ENCODE measurements at regions not wholly inside any gene's neighbourhood (a gene's known extent, or its start where the extent isn't known, plus 50 kb on each side); places are given as distances from the start of the nearest gene placed in this dataset.

DNA sequence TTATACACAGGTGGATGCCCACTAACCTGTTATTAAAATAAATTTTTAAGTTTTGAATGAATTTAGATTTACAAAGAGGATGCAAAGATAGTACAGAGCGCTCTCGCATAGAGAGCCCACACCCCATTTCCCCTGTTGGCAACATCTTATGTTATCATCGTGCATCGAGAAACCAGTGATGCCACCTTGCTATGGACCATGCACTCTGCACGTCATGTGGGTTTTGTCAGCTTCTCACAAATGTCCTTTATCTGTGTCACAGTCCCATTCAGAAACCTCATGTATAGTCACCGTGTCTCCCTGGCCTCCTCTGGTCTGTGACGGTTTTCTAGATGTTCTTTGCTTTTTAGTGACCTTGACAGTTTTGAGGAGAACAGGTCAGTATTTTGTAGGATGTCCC is 60.0 kb downstream of the ING1 start:
- DNase-seq, result no peak

- no peak for DNase-seq
Observed at GRCh38 chr13:110774051-110774450, 60.6 kb downstream of the ING1 start.

- no peak for DNase-seq
Observed at GRCh38 chr13:110774490-110774889, 61.0 kb downstream of the ING1 start.

GRCh38 chr13:110775576-110775975 is 62.1 kb downstream of the ING1 start:
- DNase-seq, result no peak

DNA sequence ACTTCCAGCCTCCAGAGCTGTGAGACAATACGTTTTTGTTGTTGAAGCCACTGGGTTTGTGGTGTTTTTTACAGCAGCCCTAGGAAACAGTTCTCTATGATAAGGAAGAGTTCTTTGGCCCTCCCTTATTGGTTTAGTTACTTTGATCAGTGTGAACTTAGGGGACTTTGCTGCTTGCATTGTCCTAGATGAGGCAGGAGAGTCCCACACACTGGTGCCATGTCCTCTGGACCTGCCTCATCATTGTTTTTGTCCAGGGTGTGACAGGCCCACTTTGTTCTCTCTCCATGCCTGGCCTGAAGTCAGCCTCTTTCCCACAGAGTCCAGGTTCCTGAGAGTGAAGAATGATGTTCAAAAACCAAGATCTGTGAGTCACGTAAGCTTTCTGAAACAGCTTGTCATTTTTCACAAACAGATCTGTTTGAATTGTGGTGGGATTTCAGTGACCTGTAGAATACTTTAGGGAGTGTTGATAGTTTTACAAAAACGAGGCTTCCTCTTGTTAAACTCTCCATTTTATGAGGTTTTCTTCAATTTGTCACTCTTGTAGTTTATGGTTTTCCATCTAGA is 63.8 kb downstream of the ING1 start:
- DNase-seq, result no peak

GRCh38 chr13:110779022-110779421 is 65.5 kb downstream of the ING1 start:
- DNase-seq, result no peak

DNA sequence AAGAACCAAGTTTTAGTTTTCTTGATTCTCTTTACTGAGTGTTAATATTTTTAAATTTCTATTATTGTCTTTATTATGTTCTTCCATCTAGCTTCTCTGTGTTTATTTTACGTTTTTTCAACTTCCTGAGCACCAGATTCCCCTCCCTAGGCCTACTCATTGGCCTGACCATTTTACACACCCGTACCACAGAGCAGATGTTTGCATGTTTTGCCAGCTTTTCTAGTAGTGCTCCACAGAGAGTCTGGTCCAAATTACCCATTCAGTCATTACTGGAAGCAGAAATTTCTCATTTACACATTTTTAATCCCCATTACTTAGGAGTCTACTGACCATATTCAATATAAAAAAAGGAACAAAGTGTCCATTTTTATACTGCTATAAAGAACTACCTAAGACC is 66.9 kb downstream of the ING1 start:
- DNase-seq, result no peak

DNA sequence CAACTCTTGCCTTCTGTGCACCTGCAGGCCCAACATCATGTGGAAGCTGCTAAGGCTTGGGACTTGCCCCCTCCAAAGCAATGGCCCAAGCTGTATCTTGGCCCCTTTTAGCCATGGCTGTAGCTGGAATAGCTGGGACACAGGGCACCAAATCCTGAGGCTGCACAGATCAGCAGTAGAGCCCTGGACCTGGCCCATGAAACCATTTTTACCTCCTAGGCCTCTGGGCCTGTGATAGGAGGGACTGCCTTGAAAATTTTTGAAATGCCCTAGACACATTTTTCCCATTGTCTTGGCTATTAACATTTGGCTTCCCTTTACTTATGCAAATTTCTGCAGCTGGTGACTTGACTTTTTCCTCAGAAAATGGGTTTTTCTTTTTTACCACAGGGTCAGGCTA is 68.7 kb downstream of the ING1 start:
- no peak for DNase-seq

GRCh38 chr13:110784704-110785103 is 71.2 kb downstream of the ING1 start:
- peak; percentile 59 for DNase-seq

DNA sequence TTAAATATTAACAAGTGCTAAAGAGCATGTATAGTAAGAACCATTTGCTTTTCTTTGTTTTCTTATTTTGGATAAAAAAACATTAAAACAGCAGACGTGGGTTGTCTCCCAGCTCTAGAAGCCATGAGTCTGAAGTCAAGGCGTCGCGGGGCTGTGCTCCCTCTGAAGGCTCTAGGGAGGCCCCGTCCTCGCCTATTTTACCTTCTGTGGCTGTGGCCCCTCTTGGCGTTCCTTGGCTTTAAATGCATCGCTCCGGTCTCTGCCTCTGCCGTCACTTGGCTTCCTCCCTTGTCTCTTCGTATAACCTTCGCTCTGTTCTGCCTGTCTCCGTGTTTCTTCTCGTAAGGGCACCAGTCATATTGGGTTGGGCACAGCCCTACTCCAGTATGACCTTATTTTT is 75.3 kb downstream of the ING1 start:
- no peak for DNase-seq

DNA sequence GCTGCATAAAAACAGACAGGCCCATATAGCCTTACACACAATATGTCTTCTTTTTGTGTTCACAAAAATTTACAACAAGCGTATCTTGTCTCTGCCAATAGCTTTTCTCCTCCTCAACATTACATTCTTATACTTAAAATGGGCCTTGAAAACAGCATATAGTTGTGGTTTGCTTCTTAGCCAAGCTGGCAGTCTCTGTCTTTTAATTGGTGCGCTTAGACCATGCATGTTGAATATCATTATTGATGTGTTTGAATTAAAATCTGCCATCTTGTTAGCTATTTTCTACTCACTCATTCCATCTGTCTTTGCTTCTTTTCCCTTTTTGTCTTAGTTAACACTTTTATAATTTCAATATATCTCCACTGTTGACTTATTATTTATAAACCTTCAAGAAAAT is 76.4 kb downstream of the ING1 start:
- no peak for DNase-seq

- no peak for DNase-seq
Observed at GRCh38 chr13:110790371-110790770, 76.9 kb downstream of the ING1 start.

GRCh38 chr13:110794209-110794608 is 80.7 kb downstream of the ING1 start:
- DNase-seq, result no peak

- no peak for DNase-seq
Observed at GRCh38 chr13:110797230-110797877, 83.9 kb downstream of the ING1 start.

- no peak for DNase-seq
Observed at GRCh38 chr13:110798081-110798994, 84.8 kb downstream of the ING1 start.

DNA sequence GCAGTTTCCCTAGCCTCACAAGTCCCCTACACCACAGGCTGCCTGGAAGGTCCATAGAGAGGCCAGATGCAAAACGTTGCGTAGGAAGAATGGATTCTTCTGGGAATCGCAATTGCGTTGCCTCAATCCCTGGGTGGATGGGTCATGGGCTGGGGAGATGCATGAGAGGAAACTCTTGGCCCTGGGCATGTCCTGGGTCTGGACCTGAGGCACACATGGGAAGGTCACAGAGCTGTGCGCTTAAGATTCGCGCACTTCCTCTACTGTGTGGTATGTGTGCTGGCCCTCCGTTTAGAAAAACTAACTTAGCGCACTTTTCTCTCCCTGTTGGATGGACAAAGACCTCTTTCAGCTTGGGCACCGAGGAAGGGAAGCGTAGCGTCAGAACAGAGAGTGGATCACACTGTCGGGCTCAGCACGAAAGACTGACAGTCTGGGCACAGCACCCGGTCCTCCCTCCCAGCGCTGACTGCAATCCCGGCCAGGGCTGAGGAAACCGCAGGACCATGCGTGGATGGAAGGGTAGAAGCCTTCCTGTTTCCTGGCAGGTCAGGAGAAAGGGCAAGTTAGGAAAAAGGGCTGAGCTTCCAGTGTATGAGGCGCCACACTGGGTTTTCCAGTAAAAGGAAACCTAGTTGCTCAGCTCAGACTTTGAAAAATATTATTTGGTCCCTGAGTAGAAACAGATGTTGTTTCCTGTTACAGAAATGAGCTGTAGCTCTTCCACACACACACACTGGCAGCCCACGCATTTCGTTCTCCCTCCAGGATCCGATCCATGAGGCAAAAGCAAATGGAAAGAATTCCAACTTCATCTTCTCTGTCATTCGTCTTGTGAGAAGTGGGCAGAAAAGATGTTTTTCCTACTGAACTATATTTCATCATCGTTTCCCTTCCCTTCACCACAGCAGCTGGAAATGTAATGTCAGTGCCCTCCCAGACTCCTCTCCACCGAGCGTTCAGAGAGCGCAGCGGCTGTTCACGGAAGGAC is 86.0 kb downstream of the ING1 start:
- DNase-seq, result peak; percentile 83

- DNase-seq, result no peak
Observed at GRCh38 chr13:110801044-110801443, 87.5 kb downstream of the ING1 start.

GRCh38 chr13:110802260-110802659 is 88.8 kb downstream of the ING1 start:
- DNase-seq, result no peak

DNA sequence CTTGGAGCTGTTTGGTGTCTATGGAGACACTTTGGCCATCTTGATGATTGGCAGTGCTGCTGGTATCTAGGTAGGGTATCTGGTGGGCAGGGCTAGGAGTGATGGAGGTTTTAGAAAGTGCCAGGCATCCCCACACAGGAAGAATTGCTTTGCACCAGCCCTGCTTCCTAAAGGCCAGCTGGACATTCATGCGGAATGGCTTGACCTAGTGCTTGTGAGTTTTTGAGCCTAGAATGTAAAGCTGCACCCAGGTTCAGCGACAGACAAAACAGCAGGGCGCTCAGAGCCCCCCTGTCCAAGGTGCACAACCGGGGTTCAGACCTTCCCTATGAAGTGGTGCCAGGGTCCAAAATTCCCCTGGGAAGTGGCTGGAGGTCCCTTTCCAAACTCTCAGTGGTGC is 93.1 kb downstream of the ING1 start:
- DNase-seq, result no peak

- no peak for DNase-seq
Observed at GRCh38 chr13:110807546-110807945, 94.0 kb downstream of the ING1 start.

- no peak for DNase-seq
Observed at GRCh38 chr13:110808138-110808537, 94.6 kb downstream of the ING1 start.

- DNase-seq, result no peak
Observed at GRCh38 chr13:110809871-110810486, 96.5 kb downstream of the ING1 start.

Measured in fibroblast of skin of right biceps (primary cell).